ENCODE measurements at regions not wholly inside any gene's neighbourhood (a gene's known extent, or its start where the extent isn't known, plus 50 kb on each side); places are given as distances from the start of the nearest gene placed in this dataset.

DNA sequence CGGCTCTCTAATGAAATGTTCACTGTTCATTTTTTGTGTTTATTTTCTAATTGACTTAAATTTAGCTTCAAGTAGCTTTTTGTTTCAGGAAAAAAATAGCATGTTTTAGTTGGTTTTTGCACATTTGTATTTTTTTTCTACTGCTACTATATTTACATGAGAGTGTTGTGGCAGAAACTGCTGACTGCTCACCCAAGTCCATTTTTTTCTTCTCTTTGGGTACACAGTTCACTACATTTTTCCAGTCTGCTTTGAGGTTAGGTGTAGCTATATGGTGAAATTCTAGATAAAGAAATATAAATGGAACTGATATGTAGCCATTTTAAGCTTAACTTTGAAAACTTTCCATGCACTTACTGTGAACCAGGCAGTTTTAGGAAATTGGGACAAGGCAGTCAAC lies 216.7 kb upstream of the C11orf87 start (continued):
- no peak for TF ChIP-seq TAF7 (optimal IDR thresholded peaks at IDR 0.05; ENCODE audit: borderline replicate concordance, low read depth, low read length)

- H3K18ac ChIP-seq (ENCODE audit: extremely low read depth, low read length), result no peak overlapping the region
- ChIA-PET CTCF (ENCODE audit: partially characterized antibody) (no interaction called here), POLR2A (ENCODE audit: partially characterized antibody) (no interaction called here)
- H3K4me2 ChIP-seq (ENCODE audit: insufficient read depth in 1 of 2, low read depth in 2 of 2, low read length in 2 of 2), result no peak overlapping the region
- no peak overlapping the region for H2BK5ac ChIP-seq (ENCODE audit: low read depth, low read length)
- H3K4me3 ChIP-seq (ENCODE audit: extremely low read depth in 1 of 4, insufficient read depth in 2 of 4, low read depth in 3 of 4, low read length in 4 of 4), result no peak overlapping the region
- WGBS, 2 experiments (ENCODE audit: extremely low coverage in 1 of 2, insufficient coverage in 1 of 2, insufficient read length in 1 of 2, insufficient replicate concordance in 2 of 2, low coverage in 1 of 2, low lambda C conversion rate in 2 of 2, missing lambda C conversion rate in 1 of 2), result 73% methylated on average over 2 of the region's 2 CpGs; no CpG with 5 or more reads in 1 of the 2 experiments
- FAIRE-seq, result no peak
- H3K36me3 ChIP-seq (ENCODE audit: control insufficient read depth in 2 of 4, insufficient read depth in 4 of 4, low read length in 3 of 4), result no peaks in the 10 kb centered on the region
- H3K56ac ChIP-seq (replicated peaks; ENCODE audit: insufficient read length, low read depth, low read length), result no peak overlapping the region
- H2AK5ac ChIP-seq (ENCODE audit: low read depth, low read length), result no peak overlapping the region
- no peak overlapping the region for H3K23ac ChIP-seq (ENCODE audit: insufficient read length)
- no peak overlapping the region for H2AFZ ChIP-seq (ENCODE audit: low read length)
- no peak overlapping the region for H3K14ac ChIP-seq (ENCODE audit: insufficient read length)
- no peaks in the 10 kb centered on the region for H3K79me2 ChIP-seq (ENCODE audit: control insufficient read depth in 1 of 2, insufficient read depth in 2 of 2, low read length in 2 of 2)
- H3K9ac ChIP-seq (replicated peaks in 1 of 4; ENCODE audit: extremely low read depth in 1 of 4, low read depth in 3 of 4, low read length in 3 of 4), result no peak overlapping the region
- H4K8ac ChIP-seq (ENCODE audit: extremely low read depth, insufficient read depth, low read length), result no peak overlapping the region
- no peaks in the 10 kb centered on the region for H4K20me1 ChIP-seq (replicated peaks in 1 of 2; ENCODE audit: control insufficient read depth in 1 of 2, insufficient read depth in 2 of 2, low read length in 2 of 2)
- no peaks in the 10 kb centered on the region for H3K79me1 ChIP-seq (ENCODE audit: low read depth, low read length)
- H2BK20ac ChIP-seq (ENCODE audit: low read length), result no peak overlapping the region
- peaks cover 0 to 5% of the 10 kb centered on the region in 2 experiments; a peak in 3 of 4 replicates for H3K9me3 ChIP-seq (ENCODE audit: insufficient read depth in 2 of 2, low read depth in 1 of 2, low read length in 1 of 2)
- H3K4ac ChIP-seq (replicated peaks; ENCODE audit: insufficient read length, low read depth, low read length), result no peak overlapping the region
- H4K5ac ChIP-seq (ENCODE audit: insufficient read length, low read depth, low read length), result no peak overlapping the region
- H3K27ac ChIP-seq (ENCODE audit: low read depth, low read length), result no peak overlapping the region
- no peak overlapping the region for H2BK12ac ChIP-seq (ENCODE audit: low read depth, low read length)
- TF ChIP-seq HDAC6 (IDR thresholded peaks at IDR 0.05; ENCODE audit: low read depth, low read length) (no peak), SAP30 (IDR thresholded peaks at IDR 0.05; ENCODE audit: insufficient read depth, insufficient replicate concordance, low read length) (no peak), CTBP2 (IDR thresholded peaks at IDR 0.05; ENCODE audit: borderline replicate concordance, insufficient read depth, insufficient read length, low read length) (no peak), JUN (IDR thresholded peaks at IDR 0.05; ENCODE audit: low read depth, low read length) (no peak), SIRT6 (IDR thresholded peaks at IDR 0.05; ENCODE audit: low read length) (no peak), MAX (IDR thresholded peaks at IDR 0.05) (no peak), RXRA (IDR thresholded peaks at IDR 0.05; ENCODE audit: insufficient read depth, low read depth, low read length) (no peak), CBX8 (IDR thresholded peaks at IDR 0.05; ENCODE audit: borderline replicate concordance, low read depth, low read length) (no peak), SUZ12 (IDR thresholded peaks at IDR 0.05; ENCODE audit: low read length) (no peak), RNF2 (IDR thresholded peaks at IDR 0.05; ENCODE audit: borderline replicate concordance, low read depth, low read length, missing control alignments, poor library complexity, severe bottlenecking) (no peak), NRF1 (IDR thresholded peaks at IDR 0.05; ENCODE audit: low read depth, low read length) (no peak), SRF (IDR thresholded peaks at IDR 0.05; ENCODE audit: low read depth, low read length) (no peak)
- H2BK120ac ChIP-seq (replicated peaks; ENCODE audit: low read depth, low read length), result no peak overlapping the region
- H2BK15ac ChIP-seq (ENCODE audit: low read length), result no peak overlapping the region
- H4K91ac ChIP-seq (replicated peaks; ENCODE audit: insufficient read length, low read length), result no peak overlapping the region
- no peak for DNase-seq (ENCODE audit: low read depth in 1 of 2, low spot score in 2 of 2)
- H3K23me2 ChIP-seq (ENCODE audit: low read depth, low read length), result no peaks in the 10 kb centered on the region
- H3K27me3 ChIP-seq (replicated peaks in 1 of 4; ENCODE audit: control insufficient read depth in 3 of 4, extremely low read depth in 1 of 4, insufficient read depth in 3 of 4, low read length in 3 of 4), result no peaks in the 10 kb centered on the region
- H3K4me1 ChIP-seq (replicated peaks in 1 of 4; ENCODE audit: control insufficient read depth in 3 of 4, insufficient read depth in 4 of 4, low read length in 3 of 4), result no peaks in the 10 kb centered on the region
Measured at GRCh38 chr11:109208121-109208520, 213.9 kb upstream of the C11orf87 start.
